ENCODE measurements at regions not wholly inside any gene's neighbourhood (a gene's known extent, or its start where the extent isn't known, plus 50 kb on each side); places are given as distances from the start of the nearest gene placed in this dataset.

DNA sequence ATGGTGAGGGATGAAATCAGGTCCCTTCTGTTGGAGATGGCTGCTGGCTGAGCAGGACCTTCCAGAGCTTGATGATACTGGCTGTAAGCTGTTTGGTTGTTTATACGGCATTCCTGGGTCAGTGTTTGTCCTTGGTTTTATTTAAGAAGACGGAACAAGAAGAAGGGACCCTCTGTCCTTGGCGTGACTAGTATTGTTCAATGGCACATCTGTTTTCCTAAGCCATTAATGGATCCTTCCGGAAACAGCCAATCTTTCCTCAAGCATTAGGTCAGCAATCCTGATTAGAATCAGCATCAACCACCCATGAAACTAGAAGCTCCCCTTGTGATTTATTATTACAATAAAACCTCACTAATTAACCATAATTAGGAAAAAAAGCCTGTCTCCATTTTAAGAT is 128.7 kb upstream of the KIAA1217 start:
- BruUV-seq (replicated peaks) = no TSS peak
- H3K9me2 ChIP-seq (ENCODE audit: insufficient read depth) = no peaks in the 10 kb centered on the region
- RAD21 ChIA-PET (ENCODE audit: low non-redundant PET in 1 of 2, low total read pairs in 2 of 2, uncharacterized antibody in 2 of 2, unreplicated experiment in 2 of 2) = no interaction called here
- no peak overlapping the region for H3K4me3 ChIP-seq (replicated peaks in 1 of 2; ENCODE audit: low read depth in 1 of 2, low read length in 2 of 2)
- H3K36me3 ChIP-seq (ENCODE audit: control insufficient read depth in 1 of 2, insufficient read depth in 2 of 2, low read length in 2 of 2) = no peaks in the 10 kb centered on the region
- no peak overlapping the region for H3K4me2 ChIP-seq (ENCODE audit: low read length)
- DNase-seq (ENCODE audit: low read depth, low spot score) (no peak), ATAC-seq (no peak)
- H3K9me3 ChIP-seq (ENCODE audit: control insufficient read depth in 1 of 2, insufficient read depth in 1 of 2, low read depth in 1 of 2, low read length in 2 of 2) = no peaks in the 10 kb centered on the region
- TF ChIP-seq, protein P1, sequence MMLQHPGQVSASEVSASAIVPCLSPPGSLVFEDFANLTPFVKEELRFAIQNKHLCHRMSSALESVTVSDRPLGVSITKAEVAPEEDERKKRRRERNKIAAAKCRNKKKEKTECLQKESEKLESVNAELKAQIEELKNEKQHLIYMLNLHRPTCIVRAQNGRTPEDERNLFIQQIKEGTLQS (IDR thresholded peaks at IDR 0.05) = no peak
- TF ChIP-seq JUND (IDR thresholded peaks at IDR 0.05) = no peak
- TF ChIP-seq CEBPB (IDR thresholded peaks at IDR 0.05; ENCODE audit: low read depth) = no peak
- no peak for TF ChIP-seq FOSL1 (IDR thresholded peaks at IDR 0.05; ENCODE audit: low read depth)
- TF ChIP-seq EZH2 (IDR thresholded peaks at IDR 0.05) = no peak
- TF ChIP-seq POLR2A (IDR thresholded peaks at IDR 0.05; ENCODE audit: borderline replicate concordance, extremely low read depth, insufficient read depth, insufficient read length) = no peak
- TF ChIP-seq SRF (IDR thresholded peaks at IDR 0.05; ENCODE audit: low read depth) = no peak
- TF ChIP-seq ELF1 (IDR thresholded peaks at IDR 0.05; ENCODE audit: borderline replicate concordance, low read depth) = no peak
- no peak for TF ChIP-seq TCF7L2 (IDR thresholded peaks at IDR 0.05; ENCODE audit: borderline replicate concordance, extremely low read depth, insufficient read depth, insufficient read length)
- TF ChIP-seq, protein P2, sequence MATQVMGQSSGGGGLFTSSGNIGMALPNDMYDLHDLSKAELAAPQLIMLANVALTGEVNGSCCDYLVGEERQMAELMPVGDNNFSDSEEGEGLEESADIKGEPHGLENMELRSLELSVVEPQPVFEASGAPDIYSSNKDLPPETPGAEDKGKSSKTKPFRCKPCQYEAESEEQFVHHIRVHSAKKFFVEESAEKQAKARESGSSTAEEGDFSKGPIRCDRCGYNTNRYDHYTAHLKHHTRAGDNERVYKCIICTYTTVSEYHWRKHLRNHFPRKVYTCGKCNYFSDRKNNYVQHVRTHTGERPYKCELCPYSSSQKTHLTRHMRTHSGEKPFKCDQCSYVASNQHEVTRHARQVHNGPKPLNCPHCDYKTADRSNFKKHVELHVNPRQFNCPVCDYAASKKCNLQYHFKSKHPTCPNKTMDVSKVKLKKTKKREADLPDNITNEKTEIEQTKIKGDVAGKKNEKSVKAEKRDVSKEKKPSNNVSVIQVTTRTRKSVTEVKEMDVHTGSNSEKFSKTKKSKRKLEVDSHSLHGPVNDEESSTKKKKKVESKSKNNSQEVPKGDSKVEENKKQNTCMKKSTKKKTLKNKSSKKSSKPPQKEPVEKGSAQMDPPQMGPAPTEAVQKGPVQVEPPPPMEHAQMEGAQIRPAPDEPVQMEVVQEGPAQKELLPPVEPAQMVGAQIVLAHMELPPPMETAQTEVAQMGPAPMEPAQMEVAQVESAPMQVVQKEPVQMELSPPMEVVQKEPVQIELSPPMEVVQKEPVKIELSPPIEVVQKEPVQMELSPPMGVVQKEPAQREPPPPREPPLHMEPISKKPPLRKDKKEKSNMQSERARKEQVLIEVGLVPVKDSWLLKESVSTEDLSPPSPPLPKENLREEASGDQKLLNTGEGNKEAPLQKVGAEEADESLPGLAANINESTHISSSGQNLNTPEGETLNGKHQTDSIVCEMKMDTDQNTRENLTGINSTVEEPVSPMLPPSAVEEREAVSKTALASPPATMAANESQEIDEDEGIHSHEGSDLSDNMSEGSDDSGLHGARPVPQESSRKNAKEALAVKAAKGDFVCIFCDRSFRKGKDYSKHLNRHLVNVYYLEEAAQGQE (IDR thresholded peaks at IDR 0.05; ENCODE audit: low read depth) = no peak
- TF ChIP-seq ZBTB33 (IDR thresholded peaks at IDR 0.05; ENCODE audit: extremely low read depth, insufficient replicate concordance, low read length) = no peak
- no peak for TF ChIP-seq SIN3A (IDR thresholded peaks at IDR 0.05; ENCODE audit: low read depth)
- no peak for TF ChIP-seq EZH2phosphoT487 (IDR thresholded peaks at IDR 0.05; ENCODE audit: borderline replicate concordance)
- TF ChIP-seq, protein P3, sequence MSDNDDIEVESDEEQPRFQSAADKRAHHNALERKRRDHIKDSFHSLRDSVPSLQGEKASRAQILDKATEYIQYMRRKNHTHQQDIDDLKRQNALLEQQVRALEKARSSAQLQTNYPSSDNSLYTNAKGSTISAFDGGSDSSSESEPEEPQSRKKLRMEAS (IDR thresholded peaks at IDR 0.05) = no peak
- TF ChIP-seq POLR2AphosphoS5 (IDR thresholded peaks at IDR 0.05; ENCODE audit: low read depth, low read length) = no peak
- TF ChIP-seq SP1 (IDR thresholded peaks at IDR 0.05; ENCODE audit: low read depth) = no peak
- TF ChIP-seq RAD21 (IDR thresholded peaks at IDR 0.05; ENCODE audit: low read depth) = no peak
- CTCF ChIA-PET = no interaction called here
- no peaks in the 10 kb centered on the region for H3K27me3 ChIP-seq (ENCODE audit: insufficient read depth, low read length)
- POLR2A ChIA-PET = no interaction called here
- intact Hi-C loops (cut with micrococcal nuclease) = no loop called here
- no peak overlapping the region for H3K9ac ChIP-seq (ENCODE audit: low read length)
- no peaks in the 10 kb centered on the region for H3K4me1 ChIP-seq (ENCODE audit: control insufficient read depth in 1 of 2, insufficient read depth in 2 of 2, low read length in 2 of 2)
- H3K27ac ChIP-seq (ENCODE audit: low read depth, low read length) = no peak overlapping the region
- no peaks in the 10 kb centered on the region for H3K79me2 ChIP-seq (ENCODE audit: insufficient read depth, low read length)
- no peaks in the 10 kb centered on the region for H4K20me1 ChIP-seq (ENCODE audit: insufficient read depth)
- H2AFZ ChIP-seq (ENCODE audit: low read depth, low read length, poor library complexity, severe bottlenecking) = no peak overlapping the region
